ENCODE measurements at regions not wholly inside any gene's neighbourhood (a gene's known extent, or its start where the extent isn't known, plus 50 kb on each side); places are given as distances from the start of the nearest gene placed in this dataset.
"Not testable (repeated sequence)": the region's sequence is repeated elsewhere in the genome, so short reads cannot be mapped to it uniquely, and the experiment has no call there.

GRCh38 chr6:22376293-22376692 lies 79.5 kb upstream of the PRL start:
- BruUV-seq (replicated peaks); CTCF ChIA-PET; H4K20me1 ChIP-seq (ENCODE audit: low read length); DNase-seq; H3K36me3 ChIP-seq (ENCODE audit: low read depth, low read length); H3K4me1 ChIP-seq (ENCODE audit: insufficient read depth, low read length); H3K9me3 ChIP-seq (ENCODE audit: low read length); H3K9me2 ChIP-seq (replicated peaks; ENCODE audit: low read length); H2AFZ ChIP-seq (ENCODE audit: low read length); ATAC-seq; H3K9ac ChIP-seq (ENCODE audit: low read length); H3F3A ChIP-seq (ENCODE audit: low read length, unreplicated experiment); H3K4me2 ChIP-seq (ENCODE audit: low read length); H3K4me3 ChIP-seq (ENCODE audit: low read length); H3K27me3 ChIP-seq (ENCODE audit: low read length); H3K79me2 ChIP-seq (ENCODE audit: low read length): not testable (repeated sequence)
- 0 out of 2 replicates have a peak overlapping the region, but pooled peaks have one; percentile 13 for H3K27ac ChIP-seq (ENCODE audit: low read length)
- intact Hi-C loops (cut with micrococcal nuclease) = loop anchor here (5.0 to 10.0 kb wide), 2 partner anchors 261 to 451 kb away; no protein-coding TSS in a partner anchor
- POLR2A ChIA-PET (ENCODE audit: unreplicated experiment) = interaction anchor here (0.7 kb wide), 1 partner anchor 36 kb away, joined by 3 read pairs; no protein-coding TSS in a partner anchor

- H3K4me2 ChIP-seq (ENCODE audit: low read length); POLR2A ChIA-PET (ENCODE audit: unreplicated experiment); H3F3A ChIP-seq (ENCODE audit: low read length, unreplicated experiment); ATAC-seq; DNase-seq; H3K27ac ChIP-seq (ENCODE audit: low read length); H4K20me1 ChIP-seq (ENCODE audit: low read length); H3K36me3 ChIP-seq (ENCODE audit: low read depth, low read length); H3K79me2 ChIP-seq (ENCODE audit: low read length); H3K4me3 ChIP-seq (ENCODE audit: low read length); H3K9me3 ChIP-seq (ENCODE audit: low read length); H3K9ac ChIP-seq (ENCODE audit: low read length); H3K9me2 ChIP-seq (replicated peaks; ENCODE audit: low read length); CTCF ChIA-PET; H3K27me3 ChIP-seq (ENCODE audit: low read length); H2AFZ ChIP-seq (ENCODE audit: low read length); BruUV-seq (replicated peaks): not testable (repeated sequence)
- intact Hi-C loops (cut with micrococcal nuclease) = loop anchor here (5.0 to 10.0 kb wide), 2 partner anchors 264 to 449 kb away; no protein-coding TSS in a partner anchor
- peaks cover 23% of the 10 kb centered on the region for H3K4me1 ChIP-seq (ENCODE audit: insufficient read depth, low read length)
These were observed 81.7 kb upstream of the PRL start for GRCh38 chr6:22378536-22378935.

- Histone ChIP-seq H3K27me3 (ENCODE audit: low read length) (no peaks in the 10 kb centered on the region), H3K9me2 (replicated peaks; ENCODE audit: low read length) (no peaks in the 10 kb centered on the region), H3K4me2 (ENCODE audit: low read length) (no peak overlapping the region), H3K79me2 (ENCODE audit: low read length) (no peaks in the 10 kb centered on the region), H3K4me1 (ENCODE audit: insufficient read depth, low read length) (peaks cover 24% of the 10 kb centered on the region), H2AFZ (ENCODE audit: low read length) (no peak overlapping the region), H3K4me3 (ENCODE audit: low read length) (no peak overlapping the region), H3F3A (ENCODE audit: low read length, unreplicated experiment) (no peaks in the 10 kb centered on the region), H3K27ac (ENCODE audit: low read length) (no peak overlapping the region), H3K9me3 (ENCODE audit: low read length) (no peaks in the 10 kb centered on the region), H3K9ac (ENCODE audit: low read length) (no peak overlapping the region), H4K20me1 (ENCODE audit: low read length) (no peaks in the 10 kb centered on the region), H3K36me3 (ENCODE audit: low read depth, low read length) (no peaks in the 10 kb centered on the region)
- CTCF ChIA-PET = no interaction called here
- BruUV-seq (replicated peaks) = no TSS peak
- POLR2A ChIA-PET (ENCODE audit: unreplicated experiment) = no interaction called here
- DNase-seq (no peak), ATAC-seq (no peak)
- intact Hi-C loops (cut with micrococcal nuclease) = no loop called here
- TF ChIP-seq EZH2 (IDR thresholded peaks at IDR 0.05; ENCODE audit: low read length, unreplicated experiment) (no peak), EZH2phosphoT487 (IDR thresholded peaks at IDR 0.05; ENCODE audit: borderline replicate concordance, low read length) (no peak), CTCF (conservative IDR thresholded peaks at IDR 0.05; ENCODE audit: low read depth, low read length) (no peak)
These were observed 83.4 kb upstream of the PRL start for GRCh38 chr6:22380236-22380635.

Data from PC-3 (cell line).